ENCODE measurements at regions not wholly inside any gene's neighbourhood (a gene's known extent, or its start where the extent isn't known, plus 50 kb on each side); places are given as distances from the start of the nearest gene placed in this dataset.
"Not testable (repeated sequence)": the region's sequence is repeated elsewhere in the genome, so short reads cannot be mapped to it uniquely, and the experiment has no call there.

DNA sequence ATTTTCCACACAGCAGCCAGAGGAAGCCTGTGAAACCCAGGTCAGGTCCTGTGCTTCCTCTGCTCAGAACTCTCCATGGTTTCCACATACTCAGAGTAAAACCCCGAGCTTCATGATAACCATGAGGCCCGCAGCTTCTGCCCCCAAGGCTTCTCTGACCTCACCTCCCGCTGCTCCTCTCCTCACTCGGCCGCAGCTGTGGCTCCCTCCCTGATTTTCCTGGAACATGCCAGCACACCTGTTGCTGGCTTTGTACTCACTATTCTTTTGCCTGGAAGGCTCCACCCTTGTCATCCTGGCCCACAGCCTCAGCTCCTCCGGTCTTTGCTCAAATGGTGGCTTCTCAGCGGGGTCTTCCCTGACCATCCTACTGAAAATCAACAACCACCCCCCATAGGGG lies 341.7 kb downstream of the PREX1 start:
- Histone ChIP-seq H2AK5ac (ENCODE audit: low read length, severe bottlenecking) (no peak overlapping the region), H3K4ac (ENCODE audit: low read depth in 1 of 2, low read length in 2 of 2) (no peak overlapping the region), H4K8ac (ENCODE audit: low read length) (no peak overlapping the region), H2AFZ (ENCODE audit: low read depth, low read length) (no peak overlapping the region), H3K27me3 (ENCODE audit: control insufficient read depth in 1 of 2, insufficient read depth in 1 of 2, low read length in 2 of 2) (peaks cover 23 to 59% of the 10 kb centered on the region in 2 experiments), H3K9me3 (ENCODE audit: control insufficient read depth, low read length) (no peaks in the 10 kb centered on the region), H3K23ac (ENCODE audit: low read length in 2 of 2) (no peak overlapping the region), H3K4me3 (ENCODE audit: insufficient read depth in 1 of 2, low read depth in 1 of 2, low read length in 2 of 2) (no peak overlapping the region), H3K4me1 (ENCODE audit: control insufficient read depth, insufficient read depth, low read depth, low read length) (no peaks in the 10 kb centered on the region), H2BK12ac (ENCODE audit: low read length in 2 of 2) (no peak overlapping the region), H3K27ac (ENCODE audit: low read length, poor library complexity, severe bottlenecking) (no peak overlapping the region), H3K9ac (ENCODE audit: low read length) (no peak overlapping the region), H3K4me2 (ENCODE audit: low read length, poor library complexity, severe bottlenecking) (no peak overlapping the region), H3K79me1 (replicated peaks; ENCODE audit: low read length, poor library complexity, severe bottlenecking) (no peaks in the 10 kb centered on the region), H2BK120ac (ENCODE audit: low read depth, low read length) (no peak overlapping the region), H4K91ac (ENCODE audit: low read length) (no peak overlapping the region), H3K18ac (ENCODE audit: low read depth in 1 of 2, low read length in 2 of 2) (no peak overlapping the region), H2BK15ac (ENCODE audit: low read depth, poor library complexity, severe bottlenecking) (no peak overlapping the region), H3K36me3 (ENCODE audit: control insufficient read depth in 1 of 2, insufficient read depth in 2 of 2, low read depth in 1 of 2, low read length in 2 of 2) (no peaks in the 10 kb centered on the region), H2BK5ac (ENCODE audit: low read depth, low read length, poor library complexity, severe bottlenecking) (no peak overlapping the region), H3K14ac (ENCODE audit: low read length in 2 of 2) (no peak overlapping the region)
- no peak for DNase-seq
- 70% methylated on average over 7 of the region's 7 CpGs for WGBS

DNA sequence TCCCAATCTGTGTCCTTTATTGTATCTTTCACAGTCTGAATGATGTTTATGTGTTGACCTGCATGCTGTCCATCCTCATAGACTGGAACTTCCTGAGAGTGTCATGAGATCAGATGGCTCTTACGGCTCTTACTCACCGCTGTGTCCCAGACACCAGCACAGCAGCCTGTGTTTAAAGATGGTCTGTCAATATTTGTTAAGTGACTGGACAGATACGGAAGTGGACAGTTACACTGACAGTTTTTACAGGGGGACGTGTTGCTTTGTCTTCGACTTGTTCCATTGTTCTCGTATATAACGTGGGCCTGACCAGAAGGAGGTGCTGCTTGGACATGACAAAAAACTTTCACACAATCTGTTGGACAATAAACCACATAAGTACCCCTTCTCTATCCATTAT lies 342.6 kb downstream of the PREX1 start:
- H4K8ac ChIP-seq (ENCODE audit: low read length); H3K18ac ChIP-seq (ENCODE audit: low read depth in 1 of 2, low read length in 2 of 2); H3K14ac ChIP-seq (ENCODE audit: low read length in 2 of 2); H4K91ac ChIP-seq (ENCODE audit: low read length); H3K36me3 ChIP-seq (ENCODE audit: control insufficient read depth in 1 of 2, insufficient read depth in 2 of 2, low read depth in 1 of 2, low read length in 2 of 2); H3K23ac ChIP-seq (ENCODE audit: low read length in 2 of 2); H2BK5ac ChIP-seq (ENCODE audit: low read depth, low read length, poor library complexity, severe bottlenecking); H3K27ac ChIP-seq (ENCODE audit: low read length, poor library complexity, severe bottlenecking); H3K79me1 ChIP-seq (replicated peaks; ENCODE audit: low read length, poor library complexity, severe bottlenecking); H2BK15ac ChIP-seq (ENCODE audit: low read depth, poor library complexity, severe bottlenecking); H3K4me3 ChIP-seq (ENCODE audit: insufficient read depth in 1 of 2, low read depth in 1 of 2, low read length in 2 of 2); H2BK120ac ChIP-seq (ENCODE audit: low read depth, low read length); H3K4ac ChIP-seq (ENCODE audit: low read depth in 1 of 2, low read length in 2 of 2); H3K4me1 ChIP-seq (ENCODE audit: control insufficient read depth, insufficient read depth, low read depth, low read length); H2AFZ ChIP-seq (ENCODE audit: low read depth, low read length); H2AK5ac ChIP-seq (ENCODE audit: low read length, severe bottlenecking); H3K9me3 ChIP-seq (ENCODE audit: control insufficient read depth, low read length); H3K4me2 ChIP-seq (ENCODE audit: low read length, poor library complexity, severe bottlenecking); H3K9ac ChIP-seq (ENCODE audit: low read length); DNase-seq; H2BK12ac ChIP-seq (ENCODE audit: low read length in 2 of 2): not testable (repeated sequence)
- H3K27me3 ChIP-seq (ENCODE audit: control insufficient read depth in 1 of 2, insufficient read depth in 1 of 2, low read length in 2 of 2): peaks cover 30 to 63% of the 10 kb centered on the region in 2 experiments
- 66% methylated on average over 7 of the region's 7 CpGs for WGBS

- H3K4me3 ChIP-seq (ENCODE audit: insufficient read depth in 1 of 2, low read depth in 1 of 2, low read length in 2 of 2): no peak overlapping the region
- H3K9ac ChIP-seq (ENCODE audit: low read length): no peak overlapping the region
- H3K79me1 ChIP-seq (replicated peaks; ENCODE audit: low read length, poor library complexity, severe bottlenecking): no peaks in the 10 kb centered on the region
- no peak overlapping the region for H3K14ac ChIP-seq (ENCODE audit: low read length in 2 of 2)
- DNase-seq: no peak
- H3K9me3 ChIP-seq (ENCODE audit: control insufficient read depth, low read length): no peaks in the 10 kb centered on the region
- H4K91ac ChIP-seq (ENCODE audit: low read length): no peak overlapping the region
- H2BK120ac ChIP-seq (ENCODE audit: low read depth, low read length): no peak overlapping the region
- H3K27ac ChIP-seq (ENCODE audit: low read length, poor library complexity, severe bottlenecking): no peak overlapping the region
- peaks cover 29 to 64% of the 10 kb centered on the region in 2 experiments for H3K27me3 ChIP-seq (ENCODE audit: control insufficient read depth in 1 of 2, insufficient read depth in 1 of 2, low read length in 2 of 2)
- WGBS: 55% methylated on average over 10 of the region's 11 CpGs
- H3K4me2 ChIP-seq (ENCODE audit: low read length, poor library complexity, severe bottlenecking): no peak overlapping the region
- H3K18ac ChIP-seq (ENCODE audit: low read depth in 1 of 2, low read length in 2 of 2): no peak overlapping the region
- H3K4me1 ChIP-seq (ENCODE audit: control insufficient read depth, insufficient read depth, low read depth, low read length): no peaks in the 10 kb centered on the region
- H3K23ac ChIP-seq (ENCODE audit: low read length in 2 of 2): no peak overlapping the region
- no peak overlapping the region for H2AK5ac ChIP-seq (ENCODE audit: low read length, severe bottlenecking)
- no peak overlapping the region for H2AFZ ChIP-seq (ENCODE audit: low read depth, low read length)
- no peaks in the 10 kb centered on the region for H3K36me3 ChIP-seq (ENCODE audit: control insufficient read depth in 1 of 2, insufficient read depth in 2 of 2, low read depth in 1 of 2, low read length in 2 of 2)
- H2BK15ac ChIP-seq (ENCODE audit: low read depth, poor library complexity, severe bottlenecking): no peak overlapping the region
- H2BK5ac ChIP-seq (ENCODE audit: low read depth, low read length, poor library complexity, severe bottlenecking): no peak overlapping the region
- H2BK12ac ChIP-seq (ENCODE audit: low read length in 2 of 2): no peak overlapping the region
- no peak overlapping the region for H3K4ac ChIP-seq (ENCODE audit: low read depth in 1 of 2, low read length in 2 of 2)
- no peak overlapping the region for H4K8ac ChIP-seq (ENCODE audit: low read length)
These were observed 344.3 kb downstream of the PREX1 start for GRCh38 chr20:48483334-48484066.

DNA sequence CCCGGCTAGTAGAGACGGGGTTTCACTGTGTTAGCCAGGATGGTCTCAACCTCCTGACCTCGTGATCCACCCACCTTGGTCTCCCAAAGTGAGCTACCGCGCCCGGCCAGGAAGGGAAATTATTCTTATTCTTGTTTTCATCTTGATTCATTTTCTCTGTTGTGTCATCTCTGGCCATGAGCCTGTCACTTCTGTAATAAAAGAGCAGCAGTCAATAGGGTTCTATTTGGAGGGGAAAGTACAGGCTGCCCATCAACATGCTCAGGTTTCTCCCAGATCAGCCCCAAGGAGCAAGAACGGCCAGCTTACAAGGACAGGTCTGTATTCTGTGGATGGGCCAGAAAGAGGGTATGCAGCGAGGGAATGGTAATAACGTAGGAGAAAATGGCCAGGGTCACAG lies 345.0 kb downstream of the PREX1 start:
- H4K8ac ChIP-seq (ENCODE audit: low read length): no peak overlapping the region
- WGBS: 79% methylated on average over 9 of the region's 9 CpGs
- H3K14ac ChIP-seq (ENCODE audit: low read length in 2 of 2): no peak overlapping the region
- H2AFZ ChIP-seq (ENCODE audit: low read depth, low read length): no peak overlapping the region
- no peak overlapping the region for H3K4me3 ChIP-seq (ENCODE audit: insufficient read depth in 1 of 2, low read depth in 1 of 2, low read length in 2 of 2)
- H3K27ac ChIP-seq (ENCODE audit: low read length, poor library complexity, severe bottlenecking): no peak overlapping the region
- no peak overlapping the region for H3K4me2 ChIP-seq (ENCODE audit: low read length, poor library complexity, severe bottlenecking)
- H2AK5ac ChIP-seq (ENCODE audit: low read length, severe bottlenecking): no peak overlapping the region
- no peak overlapping the region for H2BK5ac ChIP-seq (ENCODE audit: low read depth, low read length, poor library complexity, severe bottlenecking)
- H3K23ac ChIP-seq (ENCODE audit: low read length in 2 of 2): no peak overlapping the region
- no peak overlapping the region for H3K18ac ChIP-seq (ENCODE audit: low read depth in 1 of 2, low read length in 2 of 2)
- DNase-seq: no peak
- no peak overlapping the region for H2BK15ac ChIP-seq (ENCODE audit: low read depth, poor library complexity, severe bottlenecking)
- no peak overlapping the region for H2BK12ac ChIP-seq (ENCODE audit: low read length in 2 of 2)
- no peak overlapping the region for H2BK120ac ChIP-seq (ENCODE audit: low read depth, low read length)
- H3K36me3 ChIP-seq (ENCODE audit: control insufficient read depth in 1 of 2, insufficient read depth in 2 of 2, low read depth in 1 of 2, low read length in 2 of 2): no peaks in the 10 kb centered on the region
- H4K91ac ChIP-seq (ENCODE audit: low read length): no peak overlapping the region
- no peak overlapping the region for H3K4ac ChIP-seq (ENCODE audit: low read depth in 1 of 2, low read length in 2 of 2)
- no peak overlapping the region for H3K9ac ChIP-seq (ENCODE audit: low read length)
- peaks cover 33 to 66% of the 10 kb centered on the region in 2 experiments for H3K27me3 ChIP-seq (ENCODE audit: control insufficient read depth in 1 of 2, insufficient read depth in 1 of 2, low read length in 2 of 2)
- no peaks in the 10 kb centered on the region for H3K79me1 ChIP-seq (replicated peaks; ENCODE audit: low read length, poor library complexity, severe bottlenecking)
- H3K4me1 ChIP-seq (ENCODE audit: control insufficient read depth, insufficient read depth, low read depth, low read length): no peaks in the 10 kb centered on the region
- no peaks in the 10 kb centered on the region for H3K9me3 ChIP-seq (ENCODE audit: control insufficient read depth, low read length)
